Mesendoderm (in vitro differentiated cells): ENCODE measurements at regions not wholly inside any gene's neighbourhood (a gene's known extent, or its start where the extent isn't known, plus 50 kb on each side); places are given as distances from the start of the nearest gene placed in this dataset.

Experiments used
- DNase-seq: peaks from one replicate; pipeline ENCODE4 v3.0.0; 2013
- H2AK5ac ChIP-seq: 2 replicates; pipeline ENCODE4 v1.6.1; 2013; ENCODE audit warnings: low read length, inconsistent platforms
- H2BK120ac ChIP-seq: 2 replicates; pipeline ENCODE4 v1.6.1; 2013; ENCODE audit warnings: low read depth, mild to moderate bottlenecking, low read length, moderate library complexity, mixed read lengths
- H2BK15ac ChIP-seq: replicated peaks from 2 replicates; pipeline ENCODE4 v1.6.1; 2013; ENCODE audit warnings: low read depth, mild to moderate bottlenecking, moderate library complexity
- H2BK5ac ChIP-seq: 2 replicates; pipeline ENCODE4 v1.6.1; 2013; ENCODE audit warnings: low read length, inconsistent platforms
- H3K18ac ChIP-seq: 2 replicates; pipeline ENCODE4 v1.6.1; 2013; ENCODE audit warnings: mild to moderate bottlenecking, low read length, mixed read lengths
- H3K23ac ChIP-seq: one replicate; pipeline ENCODE4 v1.6.1; 2013; ENCODE audit warnings: low read length
- H3K27ac ChIP-seq: 2 replicates; pipeline ENCODE4 v1.5.1; 2013; ENCODE audit warnings: low read depth, mild to moderate bottlenecking, inconsistent platforms, low read length, moderate library complexity
- H3K27me3 ChIP-seq: 2 replicates; pipeline ENCODE4 v1.6.1; 2013; ENCODE audit warnings: low read length, control low read depth, mild to moderate bottlenecking, inconsistent platforms; ENCODE audit not compliant: insufficient read depth, poor library complexity
- H3K36me3 ChIP-seq: 2 replicates; pipeline ENCODE4 v1.6.1; 2013; ENCODE audit warnings: low read length, inconsistent platforms; ENCODE audit not compliant: control insufficient read depth, insufficient read depth
- H3K4ac ChIP-seq: one replicate; pipeline ENCODE4 v1.6.1; 2013; ENCODE audit warnings: low read depth, mild to moderate bottlenecking, low read length, moderate library complexity
- H3K4me1 ChIP-seq: 2 replicates; pipeline ENCODE4 v1.6.1; 2013; ENCODE audit warnings: low read depth, low read length, inconsistent platforms; ENCODE audit not compliant: control insufficient read depth
- H3K4me2 ChIP-seq: 2 replicates; pipeline ENCODE4 v1.6.1; 2013; ENCODE audit warnings: low read length
- H3K4me3 ChIP-seq: 2 replicates; pipeline ENCODE4 v1.5.1; 2013; ENCODE audit warnings: mild to moderate bottlenecking, low read length
- H3K56ac ChIP-seq: one replicate; pipeline ENCODE4 v1.6.1; 2013; ENCODE audit warnings: low read length
- H3K79me1 ChIP-seq: 2 replicates; pipeline ENCODE4 v1.6.1; 2013; ENCODE audit warnings: low read length, inconsistent platforms
- H3K79me2 ChIP-seq: 2 replicates; pipeline ENCODE4 v1.6.1; 2013; ENCODE audit warnings: mild to moderate bottlenecking, low read length; ENCODE audit not compliant: control insufficient read depth, insufficient read depth
- H3K9ac ChIP-seq: 2 replicates; pipeline ENCODE4 v1.6.1; 2013; ENCODE audit warnings: low read length, inconsistent platforms
- H4K5ac ChIP-seq: one replicate; pipeline ENCODE4 v1.6.1; 2013; ENCODE audit warnings: low read length
- H4K8ac ChIP-seq: one replicate; pipeline ENCODE4 v1.6.1; 2013; ENCODE audit warnings: low read depth, mild to moderate bottlenecking, control low read depth, low read length, moderate library complexity
- WGBS: extraction: QIAGEN DNeasy Blood & Tissue Kit; methylation state at CpG from one replicate; pipeline ENCODE4 v1.1.7; 2013; ENCODE audit warnings: low lambda C conversion rate, missing lambda C conversion rate; ENCODE audit not compliant: insufficient coverage; ENCODE audit errors: extremely low coverage; 5-methylcytosine and 5-hydroxymethylcytosine counted together

DNA sequence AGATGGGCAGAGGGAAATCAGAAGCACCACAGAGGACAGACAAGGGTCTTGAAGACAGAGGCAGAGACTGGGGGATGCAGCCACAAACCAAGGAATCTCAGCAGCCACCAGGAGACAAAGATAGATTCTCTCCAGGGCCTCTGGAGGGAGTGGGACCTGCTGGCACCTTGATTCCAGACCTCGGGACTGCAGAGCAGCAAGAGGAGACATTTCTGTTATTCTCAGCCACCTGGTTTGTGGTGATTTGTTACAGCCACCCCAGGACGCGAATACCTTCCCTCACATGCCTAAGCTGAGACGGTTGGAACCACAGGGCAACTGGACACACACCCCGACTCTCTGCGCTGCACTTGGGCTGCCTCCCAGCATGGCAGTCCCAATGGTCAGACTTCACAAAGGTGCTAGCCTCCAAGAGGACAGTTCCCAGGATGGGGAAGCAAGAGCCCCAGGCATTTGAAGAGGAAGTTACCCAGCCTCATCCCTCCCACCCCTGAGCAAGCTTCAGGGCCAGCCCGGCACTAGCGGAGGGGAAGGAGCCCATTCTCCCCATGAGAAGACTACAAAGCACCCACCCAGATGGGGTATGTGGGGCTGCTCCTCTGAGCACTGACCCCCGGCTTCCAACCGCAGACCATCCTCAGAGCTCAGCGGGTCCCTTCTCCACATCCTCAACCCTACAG is 104.6 kb upstream of the INSIG1 start:
- Histone ChIP-seq H3K27me3 (no peaks in the 10 kb centered on the region), H3K56ac (no peak overlapping the region), H3K4me1 (no peaks in the 10 kb centered on the region), H3K18ac (no peak overlapping the region), H3K36me3 (no peaks in the 10 kb centered on the region), H4K5ac (no peak overlapping the region), H3K4me2 (no peak overlapping the region), H2BK15ac (no peak overlapping the region), H3K27ac (no peak overlapping the region), H2BK120ac (no peak overlapping the region), H2AK5ac (no peak overlapping the region), H3K79me2 (no peaks in the 10 kb centered on the region), H3K4me3 (no peak overlapping the region), H4K8ac (no peak overlapping the region), H3K4ac (no peak overlapping the region), H3K9ac (no peak overlapping the region), H2BK5ac (no peak overlapping the region), H3K23ac (no peak overlapping the region), H3K79me1 (no peaks in the 10 kb centered on the region)
- DNase-seq: no peak
- WGBS: no CpG with 5 or more reads among the region's 11 CpGs

DNA sequence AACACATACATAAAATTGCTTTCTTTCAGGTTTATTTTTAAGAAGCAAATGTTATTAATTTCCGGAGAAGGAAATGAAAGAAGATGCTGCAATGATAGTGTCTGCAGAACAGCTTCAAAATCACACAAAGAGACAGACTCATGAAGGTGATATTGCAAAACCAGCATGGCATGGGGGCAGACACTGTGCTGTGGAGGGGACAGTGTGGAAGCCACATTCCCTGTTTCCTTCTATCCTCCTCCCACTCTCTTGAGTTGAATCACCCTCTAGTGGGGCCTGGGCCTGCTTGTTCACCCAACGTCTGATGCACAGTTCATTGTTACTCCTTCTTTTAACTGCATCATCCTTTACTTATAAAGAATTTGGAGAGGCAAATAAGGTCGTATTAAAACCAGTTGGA is 104.0 kb upstream of the INSIG1 start:
- Histone ChIP-seq H3K36me3 (no peaks in the 10 kb centered on the region), H3K56ac (no peak overlapping the region), H2BK120ac (no peak overlapping the region), H2BK5ac (no peak overlapping the region), H3K4me3 (no peak overlapping the region), H3K4me2 (no peak overlapping the region), H4K8ac (no peak overlapping the region), H3K27ac (no peak overlapping the region), H3K4ac (no peak overlapping the region), H3K27me3 (no peaks in the 10 kb centered on the region), H3K79me2 (no peaks in the 10 kb centered on the region), H4K5ac (no peak overlapping the region), H3K4me1 (no peaks in the 10 kb centered on the region), H3K79me1 (no peaks in the 10 kb centered on the region), H2BK15ac (no peak overlapping the region), H3K9ac (no peak overlapping the region), H2AK5ac (no peak overlapping the region), H3K18ac (no peak overlapping the region), H3K23ac (no peak overlapping the region)
- DNase-seq: no peak
- no CpG with 5 or more reads among the region's 3 CpGs for WGBS

- Histone ChIP-seq H3K79me2 (no peaks in the 10 kb centered on the region), H4K5ac (no peak overlapping the region), H3K79me1 (no peaks in the 10 kb centered on the region), H3K27ac (no peak overlapping the region), H3K4me3 (no peak overlapping the region), H2AK5ac (no peak overlapping the region), H2BK15ac (no peak overlapping the region), H3K4ac (no peak overlapping the region), H3K18ac (no peak overlapping the region), H2BK5ac (no peak overlapping the region), H3K27me3 (no peaks in the 10 kb centered on the region), H3K4me1 (no peaks in the 10 kb centered on the region), H4K8ac (no peak overlapping the region), H3K23ac (no peak overlapping the region), H3K9ac (no peak overlapping the region), H3K56ac (no peak overlapping the region), H3K36me3 (no peaks in the 10 kb centered on the region), H2BK120ac (no peak overlapping the region), H3K4me2 (no peak overlapping the region)
- WGBS: no CpG with 5 or more reads among the region's 18 CpGs
- DNase-seq: no peak
These were observed 103.1 kb upstream of the INSIG1 start for GRCh38 chr7:155194382-155195140.

DNA sequence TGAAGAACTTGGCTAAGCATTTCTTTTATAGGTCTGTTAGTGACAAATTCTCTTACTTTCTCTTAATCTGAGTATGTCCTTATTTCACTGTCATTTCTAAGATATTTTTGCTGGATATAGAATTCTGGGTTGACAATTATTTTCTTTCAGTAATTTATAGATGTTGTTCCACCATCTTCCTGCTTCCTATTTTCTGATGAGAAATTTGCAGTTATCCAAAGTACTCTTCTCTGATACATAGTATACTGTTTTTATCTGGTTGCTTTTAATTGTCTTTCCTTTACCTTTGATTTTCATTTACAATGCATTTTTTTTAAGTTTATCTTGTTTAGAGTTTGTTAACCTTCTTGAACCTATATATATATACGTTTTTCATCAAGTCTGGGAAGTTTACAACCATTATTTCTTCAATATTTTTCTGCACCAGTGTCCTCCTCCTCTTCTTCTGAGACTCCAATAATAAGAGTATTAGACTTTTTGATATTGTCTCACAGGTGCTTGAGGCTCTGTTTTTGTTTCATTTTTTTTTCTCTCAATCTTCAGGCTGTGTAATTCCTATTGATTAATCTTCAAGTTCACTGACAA is 101.6 kb upstream of the INSIG1 start:
- no peak overlapping the region for H3K4me3 ChIP-seq
- WGBS: no CpG with 5 or more reads among the region's 1 CpG

DNA sequence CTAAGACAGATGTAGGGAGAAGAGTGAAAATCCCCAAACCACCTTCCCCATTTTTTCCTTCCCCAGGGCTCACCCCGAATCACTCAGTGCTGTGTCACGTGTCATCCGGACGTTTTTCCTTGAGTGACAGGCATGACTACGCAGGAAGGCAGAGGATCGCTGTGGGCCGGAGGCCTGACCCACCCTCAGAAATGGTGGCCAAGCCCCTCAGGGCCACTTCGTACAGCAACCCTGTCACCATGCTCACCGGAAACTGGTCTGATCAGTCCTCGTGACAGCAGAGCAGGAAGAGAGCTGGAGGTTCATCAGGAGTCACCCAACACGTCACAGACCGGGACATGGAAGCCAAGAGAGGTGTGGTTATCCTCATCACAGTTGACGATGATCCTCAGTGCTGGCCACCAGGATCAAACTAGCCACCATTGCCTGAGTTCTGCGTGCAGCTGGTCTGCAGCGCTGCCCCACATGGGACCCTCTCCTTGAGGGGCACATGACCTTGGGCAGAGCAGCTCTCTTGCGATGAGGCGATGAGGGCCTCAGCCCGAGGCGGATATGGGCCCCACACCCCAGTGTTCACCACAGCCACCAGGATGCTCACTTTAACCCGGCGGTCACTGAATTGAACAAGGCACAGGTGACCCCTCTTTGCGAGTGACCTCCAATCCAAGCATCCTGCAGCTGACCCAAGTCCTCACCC is 99.3 kb upstream of the INSIG1 start:
- Histone ChIP-seq H3K56ac (no peak overlapping the region), H3K23ac (no peak overlapping the region), H3K36me3 (no peaks in the 10 kb centered on the region), H2BK5ac (no peak overlapping the region), H4K8ac (no peak overlapping the region), H3K27me3 (no peaks in the 10 kb centered on the region), H3K4ac (no peak overlapping the region), H3K18ac (no peak overlapping the region), H3K4me3 (no peak overlapping the region), H4K5ac (no peak overlapping the region), H3K79me1 (no peaks in the 10 kb centered on the region), H3K4me2 (no peak overlapping the region), H3K4me1 (no peaks in the 10 kb centered on the region), H2BK15ac (no peak overlapping the region), H3K9ac (no peak overlapping the region), H3K79me2 (no peaks in the 10 kb centered on the region), H2BK120ac (no peak overlapping the region), H2AK5ac (no peak overlapping the region), H3K27ac (no peak overlapping the region)
- DNase-seq: no peak
- no CpG with 5 or more reads among the region's 22 CpGs for WGBS

More for the DNA sequence above, 101.6 kb upstream of the INSIG1 start:
- Histone ChIP-seq H3K4me1 (no peaks in the 10 kb centered on the region), H3K4me2 (no peak overlapping the region), H2AK5ac (no peak overlapping the region), H4K8ac (no peak overlapping the region), H3K27me3 (no peaks in the 10 kb centered on the region), H3K23ac (no peak overlapping the region), H3K36me3 (no peaks in the 10 kb centered on the region), H3K9ac (no peak overlapping the region), H2BK5ac (no peak overlapping the region), H3K79me1 (no peaks in the 10 kb centered on the region), H3K56ac (no peak overlapping the region), H3K18ac (no peak overlapping the region), H3K27ac (no peak overlapping the region), H2BK120ac (no peak overlapping the region), H3K4ac (no peak overlapping the region), H2BK15ac (no peak overlapping the region), H4K5ac (no peak overlapping the region), H3K79me2 (no peaks in the 10 kb centered on the region)
- DNase-seq: no peak
